Type B pancreatic cell (in vitro differentiated cells): ENCODE measurements at regions not wholly inside any gene's neighbourhood (a gene's known extent, or its start where the extent isn't known, plus 50 kb on each side); places are given as distances from the start of the nearest gene placed in this dataset.
"Not testable (repeated sequence)": the region's sequence is repeated elsewhere in the genome, so short reads cannot be mapped to it uniquely, and the experiment has no call there.

Experiments
- DNase-seq: peaks from one replicate; pipeline ENCODE4 v3.0.0; 2021; ENCODE audit warnings: mixed read lengths; ENCODE audit not compliant: unreplicated experiment; ENCODE audit errors: extremely low spot score
- H3K27ac Mint-ChIP-seq: 2 replicates; pipeline ENCODE4 v1.8.0; 2021; ENCODE audit warnings: mild to moderate bottlenecking, mixed read lengths
- H3K27me3 Mint-ChIP-seq: 2 replicates; pipeline ENCODE4 v1.8.0; 2021; ENCODE audit warnings: mixed read lengths
- H3K36me3 Mint-ChIP-seq: 2 replicates; pipeline ENCODE4 v1.8.0; 2021; ENCODE audit warnings: mixed read lengths
- H3K4me1 Mint-ChIP-seq: one replicate; pipeline ENCODE4 v1.8.0; 2021; ENCODE audit warnings: mixed read lengths; ENCODE audit not compliant: unreplicated experiment
- H3K4me3 Mint-ChIP-seq: 2 replicates; pipeline ENCODE4 v1.8.0; 2021; ENCODE audit warnings: mild to moderate bottlenecking, mixed read lengths
- H3K9me3 Mint-ChIP-seq: 2 replicates; pipeline ENCODE4 v1.8.0; 2021; ENCODE audit warnings: mixed read lengths
- TF ChIP-seq, protein P1 (sequence below): fragments of 200-600 bp; sonication (generic); conservative IDR thresholded peaks from 2 replicates; pipeline ENCODE4 v1.5.0; 2021; ENCODE audit warnings: antibody characterized with exemption, mild to moderate bottlenecking

DNA sequence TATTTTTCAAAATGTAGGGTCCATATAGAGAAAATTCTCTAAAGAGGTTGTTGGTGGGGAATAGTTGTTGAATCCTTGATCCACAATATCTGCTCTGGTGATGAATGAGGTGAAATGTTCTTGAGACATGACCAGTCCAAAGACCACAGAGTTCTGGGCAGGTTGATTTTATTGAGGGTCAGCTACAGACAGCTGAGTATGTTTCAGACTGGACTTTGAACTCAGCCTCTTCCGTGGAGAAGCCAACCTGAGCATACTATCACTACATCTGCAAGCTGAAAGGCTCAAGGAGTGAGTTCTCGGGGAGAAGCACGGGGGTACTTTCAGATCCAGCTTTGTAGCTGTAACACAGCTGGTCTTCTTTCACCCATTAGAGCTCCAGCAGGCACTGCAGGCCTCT lies 168.4 kb upstream of the NPY2R start:
- Mint-ChIP-seq H3K4me3 (no peak overlapping the region), H3K36me3 (no peaks in the 10 kb centered on the region), H3K4me1 (no peaks in the 10 kb centered on the region), H3K9me3 (no peaks in the 10 kb centered on the region), H3K27me3 (peaks cover 2% of the 10 kb centered on the region), H3K27ac (no peak overlapping the region)
- TF ChIP-seq, protein P1, sequence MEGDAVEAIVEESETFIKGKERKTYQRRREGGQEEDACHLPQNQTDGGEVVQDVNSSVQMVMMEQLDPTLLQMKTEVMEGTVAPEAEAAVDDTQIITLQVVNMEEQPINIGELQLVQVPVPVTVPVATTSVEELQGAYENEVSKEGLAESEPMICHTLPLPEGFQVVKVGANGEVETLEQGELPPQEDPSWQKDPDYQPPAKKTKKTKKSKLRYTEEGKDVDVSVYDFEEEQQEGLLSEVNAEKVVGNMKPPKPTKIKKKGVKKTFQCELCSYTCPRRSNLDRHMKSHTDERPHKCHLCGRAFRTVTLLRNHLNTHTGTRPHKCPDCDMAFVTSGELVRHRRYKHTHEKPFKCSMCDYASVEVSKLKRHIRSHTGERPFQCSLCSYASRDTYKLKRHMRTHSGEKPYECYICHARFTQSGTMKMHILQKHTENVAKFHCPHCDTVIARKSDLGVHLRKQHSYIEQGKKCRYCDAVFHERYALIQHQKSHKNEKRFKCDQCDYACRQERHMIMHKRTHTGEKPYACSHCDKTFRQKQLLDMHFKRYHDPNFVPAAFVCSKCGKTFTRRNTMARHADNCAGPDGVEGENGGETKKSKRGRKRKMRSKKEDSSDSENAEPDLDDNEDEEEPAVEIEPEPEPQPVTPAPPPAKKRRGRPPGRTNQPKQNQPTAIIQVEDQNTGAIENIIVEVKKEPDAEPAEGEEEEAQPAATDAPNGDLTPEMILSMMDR: no peak
- DNase-seq: no peak

DNA sequence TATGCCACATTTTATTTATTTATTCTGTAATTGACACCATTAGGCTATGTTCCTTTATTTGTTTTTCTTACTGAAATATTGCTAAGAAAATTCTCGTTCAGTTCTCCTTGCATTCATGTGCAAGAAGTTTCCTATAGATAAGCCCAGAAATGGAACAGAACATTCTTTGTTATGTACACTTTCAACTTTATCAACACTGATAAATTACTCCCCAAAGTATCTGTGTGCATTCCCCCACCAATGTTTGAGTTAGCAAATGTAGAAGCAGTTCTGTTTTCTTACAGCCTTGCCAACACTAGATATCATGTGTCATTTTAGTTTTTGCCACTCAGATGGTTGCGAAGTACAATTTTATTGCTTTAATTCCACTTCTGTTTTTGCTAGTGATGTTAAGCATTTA lies 166.4 kb upstream of the NPY2R start:
- no peak overlapping the region for H3K4me3 Mint-ChIP-seq
- no peaks in the 10 kb centered on the region for H3K27me3 Mint-ChIP-seq
- no peak for DNase-seq
- no peaks in the 10 kb centered on the region for H3K36me3 Mint-ChIP-seq
- TF ChIP-seq, protein P1: no peak
- H3K9me3 Mint-ChIP-seq: no peaks in the 10 kb centered on the region
- H3K4me1 Mint-ChIP-seq: no peaks in the 10 kb centered on the region
- no peak overlapping the region for H3K27ac Mint-ChIP-seq

DNA sequence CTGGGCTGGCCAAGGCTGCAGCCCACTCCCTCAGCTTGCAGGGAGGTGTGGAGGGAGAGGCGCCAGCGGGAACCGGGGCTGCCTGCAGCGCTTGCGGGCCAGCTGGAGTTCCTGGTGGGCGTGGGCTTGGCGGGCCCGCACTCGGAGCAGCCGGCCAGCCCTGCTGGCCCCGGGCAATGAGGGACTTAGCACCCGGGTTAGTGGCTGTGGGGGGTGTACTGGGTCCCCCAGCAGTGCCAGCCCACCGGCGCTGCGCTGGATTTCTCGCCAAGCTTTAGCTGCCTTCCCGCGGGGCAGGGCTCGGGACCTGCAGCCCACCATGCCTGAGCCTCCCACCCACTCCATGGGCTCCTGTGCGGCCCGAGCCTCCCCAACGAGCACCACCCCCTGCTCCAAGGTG lies 164.2 kb upstream of the NPY2R start:
- H3K4me1 Mint-ChIP-seq, DNase-seq, H3K4me3 Mint-ChIP-seq, H3K36me3 Mint-ChIP-seq, H3K9me3 Mint-ChIP-seq, H3K27ac Mint-ChIP-seq, H3K27me3 Mint-ChIP-seq: not testable (repeated sequence)

DNA sequence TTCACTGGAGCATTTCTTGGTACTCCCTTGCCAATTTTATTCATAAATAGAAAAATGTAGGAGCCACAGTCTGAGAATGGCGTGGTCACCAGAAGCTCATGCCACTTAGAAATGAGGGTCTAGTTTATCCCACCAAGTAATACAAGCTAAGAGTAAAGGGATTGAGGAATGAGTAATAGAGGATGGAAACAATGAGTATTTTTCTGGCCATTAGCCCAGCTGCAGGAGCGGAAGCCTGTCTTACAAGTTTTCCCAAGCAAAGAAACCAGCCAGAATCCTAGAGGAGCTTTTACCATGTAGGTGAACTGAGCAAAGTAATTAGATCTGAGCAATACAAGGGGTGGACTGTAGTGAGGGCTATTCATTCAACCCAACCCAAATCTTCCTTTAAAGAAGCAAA lies 160.7 kb upstream of the NPY2R start:
- DNase-seq: no peak
- Mint-ChIP-seq H3K27ac (no peak overlapping the region), H3K4me1 (no peaks in the 10 kb centered on the region), H3K27me3 (no peaks in the 10 kb centered on the region), H3K4me3 (no peak overlapping the region), H3K9me3 (peaks cover 3% of the 10 kb centered on the region), H3K36me3 (no peaks in the 10 kb centered on the region)
- TF ChIP-seq, protein P1: no peak

DNA sequence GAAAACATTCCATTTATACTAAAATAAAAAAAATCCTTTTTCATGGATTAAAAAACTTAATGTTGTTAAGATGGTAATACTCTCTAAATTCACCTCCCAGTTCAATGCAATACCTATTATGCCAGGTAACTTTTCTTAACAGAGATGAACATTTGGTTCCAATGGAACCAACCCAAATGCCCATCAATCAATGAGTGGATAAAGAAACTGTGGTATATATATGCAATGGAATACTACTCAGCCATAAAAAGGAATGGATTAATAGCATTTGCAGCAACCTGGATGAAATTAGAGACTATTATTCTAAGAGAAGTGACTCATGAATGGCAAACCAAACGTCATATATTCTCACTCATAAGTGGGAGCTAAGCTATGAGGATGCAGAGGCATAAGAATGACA lies 154.4 kb upstream of the NPY2R start:
- DNase-seq: not testable (repeated sequence)

DNA sequence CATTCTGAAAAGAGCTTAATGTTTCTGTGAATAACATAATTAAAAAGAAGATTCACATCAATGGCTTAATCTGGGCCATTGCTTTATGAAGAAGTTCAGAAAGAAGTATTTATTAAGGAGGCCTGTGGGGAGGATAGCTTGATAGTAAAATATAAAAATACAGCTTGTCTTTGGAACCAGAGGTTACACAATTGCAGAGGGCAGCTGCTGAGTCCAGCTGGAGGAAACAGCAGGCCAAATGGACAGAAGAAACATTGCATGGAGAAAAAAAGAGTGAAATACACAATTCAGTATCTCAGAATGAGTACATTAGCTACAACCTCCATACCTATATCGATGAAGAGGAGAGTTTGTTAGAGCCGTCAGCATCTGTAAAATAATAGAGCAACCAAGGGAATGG lies 148.0 kb upstream of the NPY2R start:
- Mint-ChIP-seq H3K27ac (no peak overlapping the region), H3K27me3 (peaks cover 3% of the 10 kb centered on the region), H3K4me1 (no peaks in the 10 kb centered on the region), H3K9me3 (no peaks in the 10 kb centered on the region), H3K36me3 (no peaks in the 10 kb centered on the region), H3K4me3 (no peak overlapping the region)
- no peak for DNase-seq
- TF ChIP-seq, protein P1: no peak

More for the DNA sequence above, 154.4 kb upstream of the NPY2R start:
- not testable (repeated sequence) for H3K27me3 Mint-ChIP-seq, H3K4me3 Mint-ChIP-seq, H3K4me1 Mint-ChIP-seq, H3K36me3 Mint-ChIP-seq, H3K9me3 Mint-ChIP-seq, H3K27ac Mint-ChIP-seq

DNA sequence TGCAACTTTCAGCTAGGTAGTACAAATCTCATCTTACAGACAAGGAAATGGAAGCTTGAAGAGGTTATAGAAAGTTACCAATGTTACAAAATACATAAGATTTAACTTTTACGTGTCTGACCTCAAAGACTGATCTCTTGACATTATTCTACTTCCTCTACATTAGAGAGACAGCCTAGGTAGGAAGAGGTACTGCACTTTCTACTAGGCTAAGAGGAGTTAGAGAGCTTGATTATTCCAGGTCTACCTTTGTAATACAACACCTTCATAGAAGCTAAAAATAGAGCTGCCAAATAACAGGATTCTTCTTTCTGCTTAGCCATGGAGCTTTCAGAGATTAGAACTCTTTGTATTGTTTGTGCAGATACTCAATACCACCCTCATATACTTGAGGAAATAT lies 147.6 kb upstream of the NPY2R start:
- DNase-seq: no peak
- H3K4me3 Mint-ChIP-seq: no peak overlapping the region
- H3K9me3 Mint-ChIP-seq: no peaks in the 10 kb centered on the region
- TF ChIP-seq, protein P1: no peak
- no peak overlapping the region for H3K27ac Mint-ChIP-seq
- H3K4me1 Mint-ChIP-seq: no peaks in the 10 kb centered on the region
- H3K36me3 Mint-ChIP-seq: no peaks in the 10 kb centered on the region
- H3K27me3 Mint-ChIP-seq: peaks cover 3% of the 10 kb centered on the region
